ENCODE measurements at regions not wholly inside any gene's neighbourhood (a gene's known extent, or its start where the extent isn't known, plus 50 kb on each side); places are given as distances from the start of the nearest gene placed in this dataset.
A peak's percentile ranks its signal among the peaks of the same experiment; 100 is the strongest.
"Not testable (repeated sequence)": the region's sequence is repeated elsewhere in the genome, so short reads cannot be mapped to it uniquely, and the experiment has no call there.

GRCh38 chr7:125814100-125814499, 884.5 kb upstream of the POT1 start:
- no peak for ATAC-seq
- intact Hi-C loops (cut with DNase I, micrococcal nuclease): no loop called here

GRCh38 chr7:125806491-125806890, 876.9 kb upstream of the POT1 start:
- H3K36me3 ChIP-seq (ENCODE audit: low read depth); intact Hi-C loops (cut with DNase I, micrococcal nuclease); DNase-seq; H3K4me1 ChIP-seq (ENCODE audit: low read depth); ATAC-seq; H3K4me3 ChIP-seq: not testable (repeated sequence)
- peaks cover 14% of the 10 kb centered on the region for H3K9me3 ChIP-seq

More at GRCh38 chr7:125814100-125814499, 884.5 kb upstream of the POT1 start:
- DNase-seq: no peak
- Histone ChIP-seq H3K36me3 (ENCODE audit: low read depth) (no peaks in the 10 kb centered on the region), H3K9me3 (peaks cover 5% of the 10 kb centered on the region), H3K4me1 (ENCODE audit: low read depth) (no peaks in the 10 kb centered on the region), H3K4me3 (no peak overlapping the region)
- TF ChIP-seq CTCF (IDR thresholded peaks at IDR 0.05): no peak

- TF ChIP-seq CTCF (IDR thresholded peaks at IDR 0.05): no peak
- Histone ChIP-seq H3K9me3 (peaks cover 20% of the 10 kb centered on the region), H3K4me1 (ENCODE audit: low read depth) (no peaks in the 10 kb centered on the region), H3K4me3 (no peak overlapping the region), H3K36me3 (ENCODE audit: low read depth) (no peaks in the 10 kb centered on the region)
- DNase-seq (no peak), ATAC-seq (no peak)
- intact Hi-C loops (cut with DNase I, micrococcal nuclease): no loop called here
Measured at GRCh38 chr7:125804273-125804672, 874.6 kb upstream of the POT1 start.

- no peak for TF ChIP-seq CTCF (IDR thresholded peaks at IDR 0.05)
Measured at GRCh38 chr7:125780153-125780552, 850.5 kb upstream of the POT1 start.

GRCh38 chr7:125775317-125775716, 845.7 kb upstream of the POT1 start:
- DNase-seq: no peak
- Histone ChIP-seq H3K4me1 (ENCODE audit: low read depth) (no peaks in the 10 kb centered on the region), H3K4me3 (no peak overlapping the region), H3K36me3 (ENCODE audit: low read depth) (no peaks in the 10 kb centered on the region), H3K9me3 (peaks cover 13% of the 10 kb centered on the region)
- no peak for ATAC-seq
- TF ChIP-seq CTCF (IDR thresholded peaks at IDR 0.05): no peak
- intact Hi-C loops (cut with DNase I, micrococcal nuclease): no loop called here

More at GRCh38 chr7:125780153-125780552, 850.5 kb upstream of the POT1 start:
- ATAC-seq (no peak), DNase-seq (no peak)
- intact Hi-C loops (cut with DNase I, micrococcal nuclease): no loop called here
- Histone ChIP-seq H3K4me3 (no peak overlapping the region), H3K4me1 (ENCODE audit: low read depth) (no peaks in the 10 kb centered on the region), H3K9me3 (peaks cover 14% of the 10 kb centered on the region), H3K36me3 (ENCODE audit: low read depth) (no peaks in the 10 kb centered on the region)

GRCh38 chr7:125773113-125773785, 843.6 kb upstream of the POT1 start:
- Histone ChIP-seq H3K4me1 (ENCODE audit: low read depth) (no peaks in the 10 kb centered on the region), H3K36me3 (ENCODE audit: low read depth) (no peaks in the 10 kb centered on the region), H3K9me3 (peaks cover 15% of the 10 kb centered on the region), H3K4me3 (no peak overlapping the region)
- TF ChIP-seq CTCF (IDR thresholded peaks at IDR 0.05): no peak
- intact Hi-C loops (cut with DNase I, micrococcal nuclease): no loop called here
- peak in 1 of 3 donors; percentile 31 for DNase-seq
- no peak for ATAC-seq

Data from mucosa of descending colon (tissue), 3 donors.